HG03354 (cell line): ENCODE measurements at regions not wholly inside any gene's neighbourhood (a gene's known extent, or its start where the extent isn't known, plus 50 kb on each side); places are given as distances from the start of the nearest gene placed in this dataset.

Experiments used
- ATAC-seq: cut with Tn5 transposase; IDR thresholded peaks from one replicate; pipeline ENCODE4 v1.9.1; 2021; ENCODE audit warnings: mild to moderate bottlenecking; ENCODE audit not compliant: unreplicated experiment, poor library complexity, severe bottlenecking

DNA sequence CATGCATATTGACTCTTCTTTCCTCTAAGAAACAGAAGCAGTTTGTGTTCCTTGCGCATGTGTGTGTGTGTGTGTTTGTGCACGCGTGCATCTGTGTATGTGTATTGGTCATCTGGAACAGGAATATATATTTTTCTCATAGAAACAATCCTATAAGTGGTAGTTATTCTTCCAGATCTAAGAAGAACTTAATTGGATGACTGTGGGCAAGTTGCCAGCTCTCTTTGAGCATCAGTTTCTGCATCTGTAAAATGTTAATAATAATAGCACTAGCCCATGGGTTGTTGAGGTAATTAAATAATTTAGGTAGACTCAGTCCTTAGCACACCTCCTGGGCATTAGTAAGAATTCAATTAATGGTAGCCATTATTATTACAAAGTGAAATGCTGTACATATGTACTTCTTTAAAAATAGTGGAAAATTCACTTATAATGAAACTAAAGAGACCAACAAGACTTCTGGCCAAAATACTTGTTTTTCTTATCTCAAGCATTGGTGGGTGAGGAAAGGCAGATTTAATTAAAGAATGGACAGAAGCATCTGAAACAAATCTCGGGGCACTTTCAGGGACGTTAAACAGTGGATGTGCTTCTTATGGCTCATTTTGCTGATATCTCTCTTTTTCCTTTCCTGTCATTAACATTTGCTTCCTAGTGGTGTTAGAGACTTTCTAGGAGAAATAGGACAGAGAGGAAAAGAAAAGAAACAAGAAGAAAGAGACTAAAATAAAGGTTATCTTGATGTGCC lies 124.9 kb upstream of the HABP2 start:
- no peak for ATAC-seq

DNA sequence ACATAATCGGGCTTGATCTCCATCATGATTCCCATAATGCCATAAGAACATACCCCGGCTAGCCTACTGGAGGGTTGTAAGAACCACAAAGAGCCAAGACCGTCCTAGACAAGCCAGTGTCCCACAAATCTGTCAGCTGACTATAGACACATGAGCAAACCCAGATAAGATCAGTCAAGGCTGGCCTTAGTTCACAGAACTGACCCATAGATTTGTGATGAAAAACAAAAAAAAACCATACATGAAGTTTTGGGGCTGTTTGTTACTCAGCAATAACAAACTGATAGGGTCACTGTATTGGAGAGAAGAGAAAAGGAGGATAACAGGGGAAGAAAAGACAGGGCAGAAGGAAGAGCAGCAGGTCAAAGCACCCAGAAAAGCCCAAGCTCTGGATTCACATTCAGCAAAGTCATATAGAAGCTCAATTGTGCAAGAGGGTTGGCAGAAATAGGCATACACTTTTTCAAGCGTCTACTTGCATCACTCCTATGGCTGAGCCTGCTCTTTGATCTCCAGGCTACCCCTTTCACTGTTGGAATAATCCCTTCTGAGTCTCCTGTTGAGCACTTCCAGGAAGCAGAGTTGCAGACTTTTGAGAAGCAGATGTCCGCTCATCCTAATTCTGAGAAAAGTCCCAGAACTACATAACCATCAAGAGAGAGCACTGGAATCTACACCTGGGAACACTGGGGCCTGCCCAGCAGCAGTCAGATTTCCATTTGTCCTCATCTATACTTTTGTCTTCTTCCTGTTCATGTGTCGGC lies 122.0 kb upstream of the HABP2 start:
- ATAC-seq, result no peak

DNA sequence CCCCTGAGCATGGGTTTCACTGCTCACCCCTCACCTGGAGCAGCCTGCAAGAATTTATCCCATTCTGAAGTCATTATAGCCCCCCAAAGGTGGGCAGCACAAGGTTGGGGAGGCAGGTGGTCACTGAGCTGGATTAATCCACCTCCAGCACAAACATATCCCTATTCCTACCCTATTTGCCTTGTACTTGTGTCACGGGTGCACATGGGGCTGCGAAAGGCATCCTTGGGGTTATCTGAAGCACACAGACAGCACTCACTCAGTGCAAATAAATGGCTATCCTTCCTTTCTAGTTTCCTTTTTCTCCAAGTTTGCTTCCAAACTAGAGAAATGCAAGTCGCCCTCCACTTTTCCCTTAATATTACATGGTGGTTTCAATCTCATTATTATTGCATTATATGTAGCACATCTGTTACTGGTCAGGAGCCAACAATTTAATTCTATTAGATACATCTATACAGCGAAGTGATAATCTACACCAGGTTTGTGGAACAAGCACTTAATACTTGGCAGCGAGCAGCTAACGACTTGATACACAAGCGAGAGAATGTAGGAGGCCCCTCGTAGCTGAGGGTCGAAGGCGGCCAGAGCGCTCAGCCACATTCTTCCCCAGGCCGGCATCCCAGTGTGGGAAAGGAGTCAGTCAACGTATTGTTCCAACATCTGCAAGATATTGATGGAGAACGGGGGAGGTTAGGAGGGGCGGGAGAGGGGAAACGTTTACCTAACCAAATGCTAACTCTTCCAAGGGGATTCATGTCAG lies 121.3 kb upstream of the HABP2 start:
- no peak for ATAC-seq

DNA sequence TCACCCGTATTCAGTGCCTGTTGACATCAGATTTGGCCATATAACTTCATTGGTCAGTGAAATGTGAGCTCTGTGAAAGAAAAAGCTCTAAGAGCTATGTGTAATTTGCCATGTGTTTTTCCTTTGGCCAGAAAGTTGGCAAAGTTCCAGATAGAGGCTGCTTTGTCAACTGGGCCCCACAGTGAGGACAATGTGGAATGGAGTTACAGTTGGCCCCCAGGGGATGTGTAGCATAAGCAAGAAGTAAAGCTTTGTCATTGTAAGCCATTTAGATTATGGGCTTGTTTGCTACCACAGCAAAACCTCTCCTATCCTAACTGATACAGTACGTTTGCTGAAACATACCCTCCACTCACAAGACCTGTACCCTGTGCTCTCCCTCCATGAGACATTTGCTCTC lies 119.1 kb upstream of the HABP2 start:
- ATAC-seq, result no peak

DNA sequence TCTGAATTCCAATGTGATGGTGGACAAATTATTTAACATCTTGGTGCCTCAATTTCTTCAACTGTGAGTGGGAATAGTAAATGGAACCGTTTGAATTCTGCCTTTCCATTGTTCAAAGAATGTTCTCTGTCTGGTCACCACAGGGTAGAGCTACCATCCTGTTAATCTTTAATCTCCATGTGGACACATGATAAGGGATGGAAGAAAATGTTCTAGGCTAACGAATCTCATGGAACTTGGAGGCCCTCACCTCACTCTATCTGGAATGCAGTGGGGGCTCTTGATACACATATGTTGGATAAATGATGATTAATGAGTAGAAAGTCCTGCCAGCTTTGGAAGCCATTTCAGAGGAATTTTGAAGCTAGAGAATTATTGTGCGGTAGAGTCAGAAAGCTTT lies 118.5 kb upstream of the HABP2 start:
- no peak for ATAC-seq

DNA sequence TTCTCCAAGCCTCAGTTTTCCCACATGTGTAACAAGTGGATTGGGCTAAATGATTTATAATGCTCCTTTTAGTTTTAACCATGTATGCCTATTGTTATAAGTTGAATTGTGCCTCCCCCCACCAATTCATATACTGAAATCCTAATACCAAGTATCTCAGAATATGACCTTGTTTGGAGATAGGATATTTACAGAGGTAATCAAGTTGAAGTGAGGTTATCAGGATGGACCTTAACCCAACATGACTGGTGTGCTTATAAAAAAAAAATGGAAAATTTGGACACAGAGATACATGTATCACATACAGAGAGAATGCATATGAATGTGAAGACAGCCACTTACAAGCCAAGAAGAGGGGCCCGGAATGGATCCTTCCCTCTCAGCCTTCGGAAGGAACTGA lies 117.9 kb upstream of the HABP2 start:
- no peak for ATAC-seq

DNA sequence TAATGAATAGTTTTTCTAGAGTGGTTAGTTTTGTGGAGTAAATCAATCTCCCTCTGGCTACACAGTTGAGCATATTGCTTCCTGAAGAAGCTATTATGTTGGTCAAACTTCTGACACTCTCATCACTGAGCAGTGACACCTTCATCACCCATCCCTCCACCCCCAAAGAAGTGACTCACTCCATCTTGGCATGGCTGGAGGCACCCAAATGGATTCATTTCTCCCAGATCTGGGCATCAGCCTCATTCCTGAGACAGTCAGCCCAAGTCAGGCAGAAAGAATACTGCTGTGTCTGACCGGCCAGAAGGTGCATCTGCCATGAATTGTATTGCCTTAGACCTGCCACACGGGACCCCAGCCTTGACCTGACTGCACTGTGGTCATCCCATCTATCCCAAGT lies 117.0 kb upstream of the HABP2 start:
- no peak for ATAC-seq

DNA sequence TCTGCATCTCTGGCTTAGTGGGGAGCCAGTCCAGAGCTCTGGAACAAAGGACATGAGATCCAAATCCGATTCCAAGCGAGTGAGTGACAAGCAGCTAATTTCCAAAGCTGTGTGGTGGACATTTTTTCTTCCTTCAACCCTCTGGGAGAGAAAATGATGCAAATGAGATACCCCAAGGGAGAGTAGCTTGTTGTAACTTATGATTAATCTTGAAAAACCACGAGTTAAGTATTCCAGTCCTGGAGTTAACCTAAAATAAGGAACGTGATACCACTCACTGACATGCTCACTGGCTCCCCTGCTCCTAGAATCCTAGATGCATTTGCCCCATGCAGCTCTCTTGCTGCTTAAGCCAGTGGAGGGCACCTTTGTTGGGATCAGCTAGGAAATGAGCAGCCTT lies 116.0 kb upstream of the HABP2 start:
- no peak for ATAC-seq

DNA sequence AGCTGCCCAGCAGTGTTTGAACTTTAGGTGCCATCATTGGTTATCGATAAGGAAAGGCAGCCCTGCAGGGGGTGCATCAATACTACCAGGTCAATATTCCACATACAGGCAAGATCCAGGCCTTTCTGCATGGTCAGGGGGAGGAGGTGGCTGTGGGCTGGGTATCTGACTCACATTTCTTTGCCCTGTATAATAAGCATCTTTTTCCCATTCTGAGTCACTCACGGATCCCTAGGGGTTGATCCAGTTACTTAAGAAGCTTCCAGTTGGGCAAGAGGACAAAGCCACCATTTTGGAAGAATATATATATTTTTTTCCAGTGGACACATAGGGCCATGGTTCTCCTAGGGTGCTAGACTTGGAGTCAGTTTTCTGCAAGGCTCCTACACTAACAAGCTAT lies 114.2 kb upstream of the HABP2 start:
- no peak for ATAC-seq

DNA sequence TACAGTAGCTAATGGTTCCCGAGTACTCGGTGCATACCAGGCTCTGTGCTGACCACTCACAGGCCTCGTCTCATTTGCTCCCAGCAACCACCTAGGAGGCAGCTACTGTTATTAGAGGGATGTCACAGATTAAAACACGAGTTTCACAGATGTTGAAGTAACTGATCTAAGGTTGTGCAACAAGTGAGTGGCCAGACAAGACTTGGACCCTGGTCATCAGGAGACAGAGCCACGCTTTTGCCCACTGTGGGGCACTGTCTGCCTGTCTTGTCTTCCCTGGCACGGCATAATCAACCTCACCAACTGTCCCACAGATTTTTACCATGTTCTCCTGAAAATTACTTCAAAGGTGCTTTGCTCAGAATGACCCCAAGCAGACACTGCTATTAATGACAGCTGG lies 111.6 kb upstream of the HABP2 start:
- ATAC-seq, result no peak

DNA sequence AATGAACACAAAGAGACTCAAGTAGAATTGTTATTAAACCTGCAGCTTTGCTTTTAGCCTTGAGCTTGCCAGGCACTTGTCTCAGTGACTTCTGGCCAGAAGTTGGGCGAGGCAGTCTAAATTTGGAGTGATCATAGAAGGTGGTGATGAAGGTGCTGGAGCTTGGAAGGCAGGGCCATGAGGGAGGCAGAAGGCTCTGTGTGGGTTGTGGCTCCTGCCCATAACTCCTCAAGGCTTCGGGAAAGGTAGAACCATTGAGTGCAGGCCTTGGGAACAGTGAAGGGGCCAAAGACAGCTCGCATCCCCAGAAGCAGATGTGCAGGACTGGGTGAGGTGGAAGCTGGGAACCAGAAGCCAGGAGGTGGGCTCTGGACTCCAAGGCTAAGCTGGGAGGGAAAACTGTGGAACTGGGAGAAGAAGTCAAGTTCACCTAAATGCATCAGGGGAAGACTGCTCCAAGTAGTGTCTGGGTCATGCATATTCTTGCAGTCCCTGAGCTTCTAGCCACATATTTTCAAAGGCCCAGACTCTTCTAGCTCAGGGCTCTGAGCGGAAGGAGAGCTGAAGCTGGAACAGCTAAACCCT lies 111.1 kb upstream of the HABP2 start:
- no peak for ATAC-seq

DNA sequence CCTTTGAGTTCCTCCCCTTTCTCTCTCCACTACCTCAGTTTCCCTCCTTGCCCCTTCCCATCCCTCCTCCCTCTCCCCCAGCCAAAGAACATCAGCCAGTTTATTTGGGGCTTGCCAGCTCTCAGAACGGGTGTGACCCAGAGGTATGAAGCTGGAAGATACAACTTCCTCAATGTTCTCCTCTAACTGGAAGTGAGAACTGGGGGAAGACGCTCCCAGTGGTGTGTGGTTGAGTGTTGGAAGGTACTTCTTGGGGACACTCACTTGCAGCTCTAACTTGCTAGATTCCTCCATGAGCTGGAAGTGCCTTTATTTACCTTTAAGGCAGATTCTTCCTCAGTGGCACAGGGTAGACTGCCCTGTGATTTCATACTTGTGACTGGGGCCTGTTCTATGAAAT lies 110.5 kb upstream of the HABP2 start:
- no peak for ATAC-seq

DNA sequence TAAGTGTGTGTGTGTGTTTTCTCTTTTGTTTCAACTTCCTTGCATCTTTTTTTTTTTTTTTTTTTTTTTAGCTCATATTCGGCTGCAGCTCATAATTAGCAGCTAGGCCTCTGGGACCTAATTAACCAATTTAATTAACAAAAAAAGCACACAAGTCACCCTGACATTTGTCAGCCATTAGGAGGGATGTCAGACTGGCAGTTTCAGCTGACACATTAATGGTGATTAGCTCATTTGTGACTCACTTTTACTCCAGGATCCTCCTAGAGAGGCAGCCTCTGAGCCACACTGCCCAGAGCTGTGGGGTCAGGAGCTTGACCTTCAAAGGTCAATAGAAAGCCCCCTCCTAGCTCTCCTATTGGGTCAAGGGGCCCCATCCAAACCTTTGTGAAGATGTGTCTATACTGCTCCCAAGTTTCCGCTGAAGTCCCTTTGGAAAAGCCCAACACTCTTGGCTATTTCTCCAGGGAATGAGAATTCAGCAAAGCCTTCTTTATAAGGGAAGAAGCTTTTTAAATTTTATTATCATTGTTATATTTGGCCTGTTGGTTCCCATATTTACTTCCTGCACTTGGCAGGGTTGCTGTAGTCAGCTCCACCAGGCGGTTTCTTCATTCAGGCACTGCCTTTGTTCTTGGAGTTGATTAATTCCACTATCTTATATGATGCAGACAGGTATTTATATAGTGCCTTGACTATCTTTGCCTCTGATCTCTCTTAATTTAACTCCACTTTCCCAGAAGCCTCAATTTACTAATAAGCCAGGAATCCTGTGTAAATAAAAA lies 109.5 kb upstream of the HABP2 start:
- no peak for ATAC-seq

DNA sequence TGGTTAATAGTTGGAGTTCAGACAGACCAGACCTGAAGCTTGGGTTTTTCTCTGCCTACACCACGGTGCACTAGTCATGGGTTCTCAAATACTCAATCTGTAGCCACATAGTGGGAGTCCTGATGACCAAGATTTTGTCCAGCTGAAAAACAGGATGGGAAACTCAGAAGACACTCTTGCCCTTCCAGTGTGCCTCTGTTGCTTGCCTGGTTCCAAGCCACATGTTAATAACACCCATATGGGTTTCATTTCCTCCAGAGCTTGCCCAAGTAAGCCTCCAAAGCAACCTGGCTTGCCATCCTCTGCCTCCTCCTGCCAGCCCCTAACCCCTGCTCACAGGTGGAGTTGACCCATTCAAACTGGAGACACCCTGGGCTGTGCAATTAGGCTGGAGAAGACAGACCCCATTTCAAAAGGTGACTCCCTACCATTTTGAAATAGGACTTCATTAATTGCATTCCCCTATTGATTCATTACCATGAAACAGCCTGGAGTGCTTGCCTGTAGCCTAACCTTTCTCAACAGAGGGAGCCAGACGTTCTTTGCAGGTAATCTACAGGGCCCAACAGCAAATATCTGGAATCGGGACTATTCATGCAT lies 108.0 kb upstream of the HABP2 start:
- no peak for ATAC-seq

DNA sequence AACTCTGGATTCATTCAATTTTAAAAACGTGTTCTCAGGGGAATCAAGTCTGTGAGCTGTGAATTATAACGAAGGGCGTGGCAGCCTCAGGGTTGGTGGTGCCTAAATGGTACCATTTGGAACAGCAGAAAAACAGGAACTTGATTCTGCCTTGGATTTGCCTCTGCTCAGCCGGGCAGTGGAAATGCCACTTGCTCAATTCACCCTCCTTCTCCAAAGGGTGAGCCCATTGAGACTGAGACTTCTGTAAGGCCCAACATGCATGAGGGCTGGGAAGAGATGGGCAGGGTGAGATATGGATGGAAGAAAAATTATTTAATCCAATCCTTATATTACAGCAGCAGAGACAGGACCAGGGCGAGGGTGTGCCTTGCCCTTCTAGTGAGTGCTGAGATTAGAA lies 107.1 kb upstream of the HABP2 start:
- no peak for ATAC-seq

DNA sequence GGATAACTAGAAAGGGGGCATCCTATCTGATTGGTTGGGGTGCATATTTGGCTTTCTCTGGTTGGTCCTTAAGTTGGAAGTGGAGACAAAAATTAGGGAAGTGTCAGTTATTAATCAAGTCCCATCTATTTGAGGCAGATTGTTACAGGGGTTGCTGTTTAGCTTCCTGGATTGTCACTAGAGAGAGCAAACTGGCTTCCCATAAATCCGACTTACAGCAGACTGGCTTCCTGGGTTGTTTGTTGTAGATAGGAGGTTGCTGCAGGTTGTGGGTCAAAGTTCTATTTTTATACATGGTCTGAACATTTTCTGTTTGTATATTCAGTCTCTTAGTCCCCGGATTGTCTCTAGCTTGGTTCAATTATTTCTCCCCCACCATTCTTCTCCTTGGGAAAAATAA lies 106.1 kb upstream of the HABP2 start:
- ATAC-seq, result no peak

DNA sequence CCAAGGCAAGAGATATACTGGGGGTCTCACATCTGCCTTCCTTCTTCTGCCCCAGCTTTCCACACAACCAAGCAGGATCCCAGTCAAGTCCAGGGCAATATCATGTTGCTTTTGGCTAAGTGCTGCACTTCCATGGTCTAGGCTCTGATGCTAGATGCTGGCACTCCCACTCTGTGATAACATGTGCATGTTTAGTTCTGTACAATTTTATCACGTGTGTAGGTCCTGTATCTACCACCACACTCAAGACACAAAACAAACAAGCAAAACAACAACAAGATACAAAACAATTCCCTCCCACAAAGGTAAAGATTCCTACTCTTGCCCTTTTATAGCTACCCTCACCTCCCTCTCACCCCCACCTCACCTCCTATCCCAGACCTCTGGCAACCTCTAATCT lies 105.6 kb upstream of the HABP2 start:
- ATAC-seq, result no peak

DNA sequence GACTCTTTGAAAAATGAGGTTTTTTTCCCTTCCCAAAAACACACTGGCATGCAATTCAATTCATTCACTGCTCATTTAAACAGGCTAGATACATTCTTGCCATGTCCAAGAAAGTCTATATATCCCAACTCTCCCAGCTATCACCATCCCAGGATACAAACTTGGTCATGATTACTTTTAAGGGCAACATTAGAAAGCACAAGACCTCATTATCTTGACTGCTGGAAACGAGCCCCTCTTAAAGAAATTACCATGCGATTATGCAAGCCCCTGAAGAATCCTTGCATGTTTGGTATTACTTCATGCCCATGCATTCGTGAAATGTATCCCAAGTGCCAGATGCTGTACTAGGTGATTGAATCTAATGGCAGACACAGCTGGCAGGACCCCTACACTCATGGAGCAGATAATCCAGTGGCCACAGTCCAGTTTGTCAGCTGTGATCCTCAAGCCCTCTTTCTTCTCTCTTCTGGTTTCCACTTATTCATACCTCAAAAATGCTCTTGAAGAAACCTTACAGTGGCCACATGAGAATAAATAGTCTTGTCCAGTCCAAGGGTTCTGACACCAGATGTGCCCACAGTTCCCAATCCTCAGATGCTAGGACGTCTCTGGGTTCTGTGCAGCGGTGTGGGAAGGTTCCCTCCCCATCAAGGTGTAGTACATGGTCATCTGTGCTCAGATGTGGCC lies 103.7 kb upstream of the HABP2 start:
- ATAC-seq, result no peak
